IPS-15b (cell line): ENCODE measurements at regions not wholly inside any gene's neighbourhood (a gene's known extent, or its start where the extent isn't known, plus 50 kb on each side); places are given as distances from the start of the nearest gene placed in this dataset.

ENCODE experiments used
- H3K27me3 ChIP-seq: one replicate; pipeline ENCODE4 v1.6.1; 2013; ENCODE audit warnings: low read length; ENCODE audit not compliant: control insufficient read depth, insufficient read depth
- H3K36me3 ChIP-seq: one replicate; pipeline ENCODE4 v1.6.1; 2013; ENCODE audit warnings: low read length; ENCODE audit not compliant: control insufficient read depth, insufficient read depth
- H3K4me1 ChIP-seq: one replicate; pipeline ENCODE4 v1.6.1; 2013; ENCODE audit warnings: mild to moderate bottlenecking, low read length; ENCODE audit not compliant: control insufficient read depth, insufficient read depth
- H3K4me3 ChIP-seq: one replicate; pipeline ENCODE4 v1.5.1; 2013; ENCODE audit warnings: low read depth, low read length
- H3K9ac ChIP-seq: one replicate; pipeline ENCODE4 v1.6.1; 2013; ENCODE audit warnings: low read depth, mild to moderate bottlenecking, low read length
- H3K9me3 ChIP-seq: one replicate; pipeline ENCODE4 v1.6.1; 2013; ENCODE audit warnings: mild to moderate bottlenecking, low read length; ENCODE audit not compliant: control insufficient read depth, insufficient read depth

- Histone ChIP-seq H3K36me3 (no peaks in the 10 kb centered on the region), H3K27me3 (no peaks in the 10 kb centered on the region), H3K9me3 (no peaks in the 10 kb centered on the region), H3K9ac (no peak overlapping the region), H3K4me3 (no peak overlapping the region), H3K4me1 (no peaks in the 10 kb centered on the region)
These were observed 76.2 kb downstream of the CRYGS start for GRCh38 chr3:186467969-186468368.

GRCh38 chr3:186466391-186466974, 77.7 kb downstream of the CRYGS start:
- Histone ChIP-seq H3K9ac (no peak overlapping the region), H3K36me3 (no peaks in the 10 kb centered on the region), H3K4me3 (no peak overlapping the region), H3K4me1 (no peaks in the 10 kb centered on the region), H3K9me3 (no peaks in the 10 kb centered on the region), H3K27me3 (no peaks in the 10 kb centered on the region)

DNA sequence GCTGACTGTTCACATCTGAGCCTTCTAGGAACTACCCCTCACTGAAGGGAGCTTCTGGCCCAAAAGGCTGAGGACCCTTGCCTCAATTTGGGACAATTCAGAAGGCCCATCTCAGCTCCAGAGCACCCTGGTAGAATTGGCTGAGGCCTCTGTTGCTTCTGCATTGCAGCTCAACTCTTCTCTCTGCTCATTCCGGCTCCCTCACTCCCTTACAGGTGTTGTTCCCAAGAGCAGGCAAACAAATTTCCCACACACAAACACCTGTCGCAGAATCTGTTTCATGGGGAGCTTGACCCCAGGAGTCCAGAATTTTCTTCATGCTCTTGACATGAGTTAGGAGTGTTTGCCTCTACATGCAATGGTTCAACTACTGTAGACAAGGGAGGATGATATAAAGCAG, 78.7 kb downstream of the CRYGS start:
- no peak overlapping the region for H3K9ac ChIP-seq
- no peaks in the 10 kb centered on the region for H3K9me3 ChIP-seq
- H3K27me3 ChIP-seq = no peaks in the 10 kb centered on the region
- H3K4me1 ChIP-seq = no peaks in the 10 kb centered on the region
- no peaks in the 10 kb centered on the region for H3K36me3 ChIP-seq
- no peak overlapping the region for H3K4me3 ChIP-seq

- Histone ChIP-seq H3K27me3 (no peaks in the 10 kb centered on the region), H3K4me3 (no peak overlapping the region), H3K9me3 (no peaks in the 10 kb centered on the region), H3K36me3 (no peaks in the 10 kb centered on the region), H3K9ac (no peak overlapping the region), H3K4me1 (no peaks in the 10 kb centered on the region)
These were observed 79.6 kb downstream of the CRYGS start for GRCh38 chr3:186464424-186465093.

DNA sequence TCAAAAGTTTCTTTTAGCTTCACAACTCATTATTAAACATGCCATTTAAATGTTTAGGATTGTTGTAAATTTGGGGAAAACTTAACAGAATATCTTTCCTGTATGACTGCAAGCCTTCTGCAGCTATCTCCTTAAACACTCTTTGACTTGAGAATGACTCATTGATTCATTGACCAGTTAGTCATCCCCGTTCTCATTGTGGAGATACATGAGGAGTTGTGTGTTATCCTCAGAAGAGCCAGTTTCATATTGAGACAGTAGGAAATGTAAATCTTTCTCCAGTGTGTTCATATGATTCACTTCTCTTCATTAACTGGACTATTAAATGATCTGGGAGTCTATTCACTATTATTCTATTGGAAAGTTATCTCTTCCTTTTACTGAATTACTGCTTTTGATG, 83.0 kb downstream of the CRYGS start:
- Histone ChIP-seq H3K27me3 (no peaks in the 10 kb centered on the region), H3K9me3 (no peaks in the 10 kb centered on the region), H3K4me1 (no peaks in the 10 kb centered on the region), H3K4me3 (no peak overlapping the region), H3K36me3 (no peaks in the 10 kb centered on the region), H3K9ac (no peak overlapping the region)

DNA sequence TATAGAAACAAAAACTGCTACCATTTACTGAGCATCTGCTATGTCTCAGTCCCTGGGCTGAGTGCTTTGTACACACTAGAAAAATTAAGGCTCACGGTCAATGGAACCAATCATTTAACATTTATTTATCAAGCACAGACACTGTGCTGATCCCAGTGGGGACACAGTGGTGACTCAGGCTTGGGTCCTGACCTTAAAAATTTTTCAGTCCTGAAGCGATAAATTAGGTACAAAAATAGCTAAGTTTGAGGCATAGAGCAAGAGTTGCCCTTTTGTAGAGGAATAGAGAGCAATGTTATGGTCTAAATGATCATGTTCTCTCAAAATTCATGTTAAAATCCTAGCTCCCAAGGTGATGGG, 85.1 kb downstream of the CRYGS start:
- Histone ChIP-seq H3K9ac (no peak overlapping the region), H3K4me3 (no peak overlapping the region), H3K27me3 (no peaks in the 10 kb centered on the region), H3K9me3 (no peaks in the 10 kb centered on the region), H3K4me1 (no peaks in the 10 kb centered on the region), H3K36me3 (no peaks in the 10 kb centered on the region)

- H3K9me3 ChIP-seq = no peaks in the 10 kb centered on the region
- no peak overlapping the region for H3K9ac ChIP-seq
- no peak overlapping the region for H3K4me3 ChIP-seq
- no peaks in the 10 kb centered on the region for H3K36me3 ChIP-seq
- no peaks in the 10 kb centered on the region for H3K4me1 ChIP-seq
- no peaks in the 10 kb centered on the region for H3K27me3 ChIP-seq
These were observed 85.7 kb downstream of the CRYGS start for GRCh38 chr3:186458306-186459107.

GRCh38 chr3:186457236-186457635, 86.9 kb downstream of the CRYGS start:
- Histone ChIP-seq H3K4me1 (no peaks in the 10 kb centered on the region), H3K9ac (no peak overlapping the region), H3K36me3 (no peaks in the 10 kb centered on the region), H3K4me3 (no peak overlapping the region), H3K9me3 (no peaks in the 10 kb centered on the region), H3K27me3 (no peaks in the 10 kb centered on the region)

DNA sequence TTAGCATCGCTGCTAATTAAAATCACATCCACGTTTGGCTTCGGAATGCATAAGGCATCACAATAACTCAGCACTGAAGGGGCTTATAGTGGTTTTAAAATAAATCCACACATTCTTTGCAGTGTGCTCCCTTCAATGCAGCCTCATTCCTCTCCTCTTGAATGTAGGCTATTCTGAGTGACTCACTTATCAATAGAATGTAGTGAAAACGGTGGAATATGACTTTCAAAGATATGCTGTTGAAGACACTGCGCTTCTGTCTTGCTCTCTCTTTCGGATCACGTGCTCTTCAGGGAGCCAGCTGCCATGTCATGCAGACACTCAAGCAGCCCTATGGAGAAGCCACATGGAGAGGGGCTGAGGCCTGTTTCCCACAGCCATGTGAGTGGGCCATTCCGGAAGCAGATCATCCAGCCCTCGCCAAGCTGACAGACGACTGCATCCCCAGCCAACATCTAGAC, 87.4 kb downstream of the CRYGS start:
- Histone ChIP-seq H3K27me3 (no peaks in the 10 kb centered on the region), H3K9ac (no peak overlapping the region)

GRCh38 chr3:186454881-186455703, 89.1 kb downstream of the CRYGS start:
- no peaks in the 10 kb centered on the region for H3K27me3 ChIP-seq
- H3K9me3 ChIP-seq = no peaks in the 10 kb centered on the region
- H3K4me3 ChIP-seq = no peak overlapping the region
- H3K4me1 ChIP-seq = no peaks in the 10 kb centered on the region
- no peak overlapping the region for H3K9ac ChIP-seq
- H3K36me3 ChIP-seq = no peaks in the 10 kb centered on the region

More for the DNA sequence above, 87.4 kb downstream of the CRYGS start:
- Histone ChIP-seq H3K36me3 (no peaks in the 10 kb centered on the region), H3K4me3 (no peak overlapping the region), H3K4me1 (no peaks in the 10 kb centered on the region), H3K9me3 (no peaks in the 10 kb centered on the region)

DNA sequence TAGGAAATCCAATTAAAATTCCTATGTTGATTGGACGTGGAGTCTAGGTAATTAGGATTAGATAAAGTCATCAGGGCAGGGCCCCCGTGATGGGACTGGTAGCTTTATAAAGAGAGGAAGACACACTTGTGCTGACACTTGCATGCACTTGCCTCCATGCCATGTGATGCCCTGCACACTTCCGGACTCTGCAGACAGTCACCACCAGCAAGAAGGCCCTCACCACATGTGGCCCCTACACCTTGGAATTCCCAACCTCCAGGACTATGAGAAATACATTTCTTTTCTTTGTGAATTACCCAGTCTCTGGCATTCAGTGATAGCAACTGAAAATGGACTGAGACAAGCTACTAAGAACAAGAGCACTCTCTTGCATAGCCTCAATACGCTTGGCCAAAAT, 90.6 kb downstream of the CRYGS start:
- H3K4me3 ChIP-seq = no peak overlapping the region
- H3K9ac ChIP-seq = no peak overlapping the region
- no peaks in the 10 kb centered on the region for H3K36me3 ChIP-seq
- H3K9me3 ChIP-seq = no peaks in the 10 kb centered on the region
- no peaks in the 10 kb centered on the region for H3K4me1 ChIP-seq
- H3K27me3 ChIP-seq = no peaks in the 10 kb centered on the region
